CD4-positive, alpha-beta T cell (primary cell): ENCODE measurements at regions not wholly inside any gene's neighbourhood (a gene's known extent, or its start where the extent isn't known, plus 50 kb on each side); places are given as distances from the start of the nearest gene placed in this dataset.

Experiments
- ATAC-seq: fragments of 200-7000 bp; cut with Tn5 transposase; one replicate; pipeline ENCODE4 v1.10.0; 2022; ENCODE audit warnings: mild to moderate bottlenecking; ENCODE audit not compliant: poor library complexity
- CTCF ChIA-PET: fragments of 350-600 bp; sonication (Branson Sonifier 250); formaldehyde crosslinking; loops from one replicate; lab custom pipeline; 2021; ENCODE audit warnings: antibody characterized with exemption, inconsistent platforms; lab: Charles Lee
- POLR2A ChIA-PET: fragments of 350-600 bp; sonication (Branson Sonifier 250); formaldehyde crosslinking; loops from one replicate; lab custom pipeline; 2021; ENCODE audit warnings: antibody characterized with exemption, inconsistent platforms; lab: Charles Lee
- DNase-seq, 14 experiments: peaks; one replicate each; pipeline ENCODE4 v3.0.0-alpha.2; 2013 to 2020; ENCODE audit warnings: mixed read lengths in 2 of 14
- H3K27ac ChIP-seq, 2 donors: one replicate each; pipeline versions ENCODE4 v1.5.1 to v1.7.0; 2013; ENCODE audit warnings: low read length in 2 of 2, low read depth in 1 of 2, mild to moderate bottlenecking in 1 of 2
- H3K27me3 ChIP-seq, 2 experiments: 1 replicate in 1 of 2; 2 replicates in 1 of 2; pipeline versions ENCODE4 v1.6.1 to v1.7.0; 2013; ENCODE audit warnings: low read length in 2 of 2, control low read depth in 1 of 2, mild to moderate bottlenecking in 1 of 2, moderate library complexity in 1 of 2; ENCODE audit not compliant: insufficient read depth in 2 of 2, control insufficient read depth in 1 of 2
- H3K36me3 ChIP-seq: one replicate; pipeline ENCODE4 v1.6.1; 2013; ENCODE audit warnings: low read length, control low read depth; ENCODE audit not compliant: insufficient read depth
- H3K4me1 ChIP-seq: one replicate; pipeline ENCODE4 v1.6.1; 2013; ENCODE audit warnings: low read length, control low read depth; ENCODE audit not compliant: insufficient read depth
- H3K4me3 ChIP-seq: one replicate; pipeline ENCODE4 v1.5.1; 2013; ENCODE audit warnings: mild to moderate bottlenecking, low read length, moderate library complexity
- H3K9me3 ChIP-seq, 2 experiments: 1 replicate in 1 of 2; 2 replicates in 1 of 2; pipeline versions ENCODE4 v1.6.1 to v1.7.0; 2013; ENCODE audit warnings: low read length in 2 of 2, mild to moderate bottlenecking in 2 of 2, control low read depth in 1 of 2, moderate library complexity in 1 of 2; ENCODE audit not compliant: control insufficient read depth in 1 of 2, insufficient read depth in 1 of 2
- H3K27ac Mint-ChIP-seq: one replicate; pipeline ENCODE4 v1.8.0; 2020; ENCODE audit warnings: mixed read lengths
- H3K27me3 Mint-ChIP-seq: one replicate; pipeline ENCODE4 v1.8.0; 2021; ENCODE audit warnings: mixed read lengths
- H3K36me3 Mint-ChIP-seq: one replicate; pipeline ENCODE4 v1.8.0; 2021; ENCODE audit warnings: low read depth, mixed read lengths
- H3K4me1 Mint-ChIP-seq: one replicate; pipeline ENCODE4 v1.8.0; 2021; ENCODE audit warnings: low read depth, mixed read lengths
- H3K4me3 Mint-ChIP-seq: one replicate; pipeline ENCODE4 v1.8.0; 2020; ENCODE audit warnings: mild to moderate bottlenecking, mixed read lengths
- H3K9me3 Mint-ChIP-seq: one replicate; pipeline ENCODE4 v1.8.0; 2020; ENCODE audit warnings: mixed read lengths
- intact Hi-C, 2 experiments: fragments of 100-400 bp; cut with DNase I in 1 of 2; cut with micrococcal nuclease in 1 of 2; formaldehyde crosslinking; loops; one replicate each; pipeline versions ENCODE4 v1.15.1 to v1.9.0; 2023 to 2025; cut with DNase I, micrococcal nuclease
- TF ChIP-seq, protein P1 (sequence below): fragments of 200-600 bp; IDR thresholded peaks from one replicate; pipeline ENCODE4 v1.8.0; 2022; ENCODE audit warnings: antibody characterized with exemption, mild to moderate bottlenecking

DNA sequence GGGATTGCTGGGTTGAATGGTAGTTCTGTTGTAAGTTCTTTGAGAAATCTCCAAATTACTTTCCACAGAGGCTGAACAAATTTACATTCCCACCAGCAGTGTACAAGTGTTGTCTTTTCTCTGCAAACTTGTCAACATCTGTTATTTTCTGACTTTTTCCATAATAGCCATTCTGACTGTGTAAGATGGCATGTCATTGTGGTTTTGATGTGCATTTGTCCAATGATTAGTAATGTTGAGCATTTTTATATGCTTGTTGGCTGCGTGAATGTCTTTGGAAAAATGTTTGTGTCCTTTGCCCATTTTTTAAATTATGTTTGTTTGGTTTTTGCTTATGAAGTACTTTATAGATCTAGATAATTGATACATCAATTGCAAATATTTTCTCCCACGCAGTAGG, 1025.0 kb downstream of the JRKL start:
- ATAC-seq = no peak
- intact Hi-C loops = no loop called here
- POLR2A ChIA-PET = no interaction called here

DNA sequence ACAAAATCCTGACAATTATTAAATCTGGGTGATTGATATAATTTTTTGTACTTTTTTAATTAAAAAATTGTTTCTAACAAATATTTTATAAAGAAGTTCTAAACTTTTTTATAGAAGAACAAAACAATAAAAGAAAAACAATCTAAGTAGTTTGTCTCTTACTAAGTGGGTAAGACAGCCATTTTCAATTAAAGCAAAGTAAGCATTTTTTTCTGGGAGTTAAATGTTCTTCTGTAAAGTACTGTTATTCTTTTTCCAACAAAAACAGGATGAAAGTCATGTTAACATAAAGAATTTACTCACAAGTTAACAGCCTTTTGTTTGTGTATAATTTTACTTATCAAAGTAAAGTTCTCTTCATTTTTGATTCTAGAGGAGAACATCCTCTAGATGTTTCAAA, 1029.9 kb downstream of the JRKL start:
- Mint-ChIP-seq H3K27me3 (no peaks in the 10 kb centered on the region), H3K27ac (no peak overlapping the region), H3K4me1 (no peaks in the 10 kb centered on the region), H3K9me3 (peaks cover 5% of the 10 kb centered on the region), H3K4me3 (no peak overlapping the region), H3K36me3 (no peaks in the 10 kb centered on the region)
- intact Hi-C loops = no loop called here
- peaks cover 0 to 5% of the 10 kb centered on the region in 2 experiments for H3K9me3 ChIP-seq
- ATAC-seq (no peak), DNase-seq (no peak)
- ChIA-PET POLR2A (no interaction called here), CTCF (no interaction called here)
- TF ChIP-seq, protein P1, sequence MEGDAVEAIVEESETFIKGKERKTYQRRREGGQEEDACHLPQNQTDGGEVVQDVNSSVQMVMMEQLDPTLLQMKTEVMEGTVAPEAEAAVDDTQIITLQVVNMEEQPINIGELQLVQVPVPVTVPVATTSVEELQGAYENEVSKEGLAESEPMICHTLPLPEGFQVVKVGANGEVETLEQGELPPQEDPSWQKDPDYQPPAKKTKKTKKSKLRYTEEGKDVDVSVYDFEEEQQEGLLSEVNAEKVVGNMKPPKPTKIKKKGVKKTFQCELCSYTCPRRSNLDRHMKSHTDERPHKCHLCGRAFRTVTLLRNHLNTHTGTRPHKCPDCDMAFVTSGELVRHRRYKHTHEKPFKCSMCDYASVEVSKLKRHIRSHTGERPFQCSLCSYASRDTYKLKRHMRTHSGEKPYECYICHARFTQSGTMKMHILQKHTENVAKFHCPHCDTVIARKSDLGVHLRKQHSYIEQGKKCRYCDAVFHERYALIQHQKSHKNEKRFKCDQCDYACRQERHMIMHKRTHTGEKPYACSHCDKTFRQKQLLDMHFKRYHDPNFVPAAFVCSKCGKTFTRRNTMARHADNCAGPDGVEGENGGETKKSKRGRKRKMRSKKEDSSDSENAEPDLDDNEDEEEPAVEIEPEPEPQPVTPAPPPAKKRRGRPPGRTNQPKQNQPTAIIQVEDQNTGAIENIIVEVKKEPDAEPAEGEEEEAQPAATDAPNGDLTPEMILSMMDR = no peak
- H3K27me3 ChIP-seq = no peaks in the 10 kb centered on the region
- no peaks in the 10 kb centered on the region for H3K4me1 ChIP-seq
- no peaks in the 10 kb centered on the region for H3K36me3 ChIP-seq
- H3K4me3 ChIP-seq = no peak overlapping the region
- H3K27ac ChIP-seq = no peak overlapping the region

More for the DNA sequence above, 1025.0 kb downstream of the JRKL start:
- Mint-ChIP-seq H3K9me3 (peaks cover 9% of the 10 kb centered on the region), H3K4me3 (no peak overlapping the region), H3K36me3 (no peaks in the 10 kb centered on the region), H3K27ac (no peak overlapping the region), H3K27me3 (no peaks in the 10 kb centered on the region), H3K4me1 (no peaks in the 10 kb centered on the region)
- CTCF ChIA-PET = no interaction called here
- Histone ChIP-seq H3K9me3 (peaks cover 0 to 3% of the 10 kb centered on the region in 2 experiments), H3K4me1 (no peaks in the 10 kb centered on the region), H3K27me3 (no peaks in the 10 kb centered on the region), H3K4me3 (no peak overlapping the region), H3K36me3 (no peaks in the 10 kb centered on the region), H3K27ac (no peak overlapping the region)
- TF ChIP-seq, protein P1 = no peak
- DNase-seq = no peak

GRCh38 chr11:97428247-97428790, 1038.5 kb downstream of the JRKL start:
- TF ChIP-seq, protein P1 = no peak
- H3K27ac Mint-ChIP-seq = no peak overlapping the region
- no peak for DNase-seq
- no peaks in the 10 kb centered on the region for H3K4me1 Mint-ChIP-seq
- Histone ChIP-seq H3K4me3 (no peak overlapping the region), H3K27me3 (no peaks in the 10 kb centered on the region), H3K36me3 (no peaks in the 10 kb centered on the region), H3K9me3 (peaks cover 0 to 5% of the 10 kb centered on the region in 2 experiments), H3K4me1 (no peaks in the 10 kb centered on the region), H3K27ac (no peak overlapping the region)
- no peak for ATAC-seq
- H3K9me3 Mint-ChIP-seq = peaks cover 3% of the 10 kb centered on the region
- CTCF ChIA-PET = no interaction called here
- intact Hi-C loops = no loop called here
- no peak overlapping the region for H3K4me3 Mint-ChIP-seq
- no peaks in the 10 kb centered on the region for H3K36me3 Mint-ChIP-seq
- POLR2A ChIA-PET = no interaction called here
- no peaks in the 10 kb centered on the region for H3K27me3 Mint-ChIP-seq
